Hepatocyte (in vitro differentiated cells): ENCODE measurements at regions not wholly inside any gene's neighbourhood (a gene's known extent, or its start where the extent isn't known, plus 50 kb on each side); places are given as distances from the start of the nearest gene placed in this dataset.
"Not testable (repeated sequence)": the region's sequence is repeated elsewhere in the genome, so short reads cannot be mapped to it uniquely, and the experiment has no call there.

Source experiments
- CTCF ChIP-seq: fragments of 200-600 bp; sonication (generic); IDR thresholded peaks from 2 replicates; pipeline ENCODE4 v1.5.1; 2016; ENCODE audit warnings: antibody characterized with exemption, mild to moderate bottlenecking; ENCODE audit not compliant: poor library complexity
- EZH2 ChIP-seq: fragments of 200-600 bp; sonication (generic); IDR thresholded peaks from 2 replicates; pipeline ENCODE4 v1.6.1; 2016; ENCODE audit warnings: antibody characterized with exemption, mild to moderate bottlenecking, borderline replicate concordance

- not testable (repeated sequence) for TF ChIP-seq EZH2, CTCF
Observed at GRCh38 chr7:152946616-152947015, 187.1 kb downstream of the ACTR3B start.
